Naive thymus-derived CD8-positive, alpha-beta T cell (primary cell): ENCODE measurements at regions not wholly inside any gene's neighbourhood (a gene's known extent, or its start where the extent isn't known, plus 50 kb on each side); places are given as distances from the start of the nearest gene placed in this dataset.

ENCODE experiments used
- ATAC-seq, 2 donors: fragments of 150-1000 bp; cut with Tn5 transposase in 1 of 2; sonication (Bioruptor Pico), chemical (Tn5 transposase) in 1 of 2; 1 replicate in 1 of 2; 2 replicates in 1 of 2; pipeline ENCODE4 v1.10.0; 2021; ENCODE audit warnings: mild to moderate bottlenecking in 2 of 2, moderate library complexity in 2 of 2
- POLR2A ChIA-PET: fragments of 350-600 bp; sonication (Branson Sonifier 250); formaldehyde crosslinking; loops from one replicate; lab custom pipeline; 2021; ENCODE audit warnings: antibody characterized with exemption; lab: Charles Lee
- DNase-seq, 10 donors: peaks; one replicate each; pipeline versions ENCODE4 v3.0.0 to v3.0.0-alpha.2; 2020 to 2022
- H3K27ac Mint-ChIP-seq, 10 donors: one replicate each; pipeline ENCODE4 v1.8.0; 2020 to 2022; ENCODE audit warnings: mild to moderate bottlenecking in 10 of 10, mixed read lengths in 10 of 10, moderate library complexity in 4 of 10, inconsistent platforms in 1 of 10
- H3K27me3 Mint-ChIP-seq, 5 donors: one replicate each; pipeline ENCODE4 v1.8.0; 2021 to 2022; ENCODE audit warnings: mixed read lengths in 5 of 5
- H3K36me3 Mint-ChIP-seq, 3 donors: one replicate each; pipeline ENCODE4 v1.8.0; 2020 to 2022; ENCODE audit warnings: mixed read lengths in 3 of 3, mild to moderate bottlenecking in 2 of 3, inconsistent platforms in 1 of 3
- H3K4me1 Mint-ChIP-seq, 4 donors: one replicate each; pipeline ENCODE4 v1.8.0; 2021 to 2022; ENCODE audit warnings: mixed read lengths in 4 of 4
- H3K4me3 Mint-ChIP-seq, 10 donors: one replicate each; pipeline ENCODE4 v1.8.0; 2020 to 2022; ENCODE audit warnings: mild to moderate bottlenecking in 10 of 10, mixed read lengths in 10 of 10, moderate library complexity in 6 of 10, inconsistent platforms in 1 of 10
- H3K9me3 Mint-ChIP-seq, 9 donors: one replicate each; pipeline ENCODE4 v1.8.0; 2020 to 2022; ENCODE audit warnings: mixed read lengths in 9 of 9, mild to moderate bottlenecking in 3 of 9, inconsistent platforms in 1 of 9, moderate library complexity in 1 of 9

DNA sequence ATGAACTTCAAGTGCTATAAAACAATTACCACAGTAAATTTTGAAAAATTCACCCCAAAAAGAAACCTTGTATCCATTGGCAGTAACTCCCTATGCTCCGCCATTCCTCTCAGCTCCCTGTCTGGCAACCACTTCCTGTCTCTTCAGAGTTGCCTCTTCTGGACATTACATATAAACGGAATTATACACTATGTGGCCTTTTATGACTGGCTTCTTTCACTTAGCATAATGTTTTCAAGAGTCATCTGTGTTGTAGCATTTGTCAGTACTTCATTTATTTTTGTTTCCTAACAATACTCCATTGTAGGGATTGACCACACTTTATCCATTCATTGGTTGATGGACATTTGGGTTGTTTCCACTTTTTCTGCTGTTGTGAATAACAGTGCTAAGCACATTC is 50.1 kb downstream of the CEP43 start:
- DNase-seq: no peak
- Mint-ChIP-seq H3K4me3 (peak overlapping the region in 1 of 10 donors; percentile 18), H3K36me3 (peaks cover 0 to 14% (median 6%) of the 10 kb centered on the region in 3 donors), H3K4me1 (peaks cover 5 to 38% (median 22%) of the 10 kb centered on the region in 4 donors), H3K27me3 (no peaks in the 10 kb centered on the region), H3K9me3 (no peaks in the 10 kb centered on the region), H3K27ac (no peak overlapping the region)
- POLR2A ChIA-PET: no interaction called here
- no peak for ATAC-seq

DNA sequence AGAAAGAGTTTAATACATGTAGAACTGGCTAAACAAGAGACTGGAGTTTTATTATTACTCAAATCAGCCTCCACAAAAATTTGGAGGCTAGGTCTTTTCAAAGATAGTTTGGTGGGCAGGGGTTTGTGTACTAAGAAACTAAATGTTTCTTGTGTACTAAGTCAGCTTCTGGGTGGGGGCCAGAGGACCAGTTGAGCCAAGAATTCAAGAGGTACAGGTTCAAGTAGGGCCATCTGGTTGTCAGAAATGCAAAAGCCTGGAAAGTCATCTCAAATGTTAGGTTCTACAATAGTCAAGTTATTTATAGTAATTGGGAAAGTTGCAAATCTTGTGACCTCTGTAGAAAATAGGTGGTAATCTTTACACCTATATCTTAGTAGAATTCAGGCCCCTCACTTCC is 51.7 kb downstream of the CEP43 start:
- Mint-ChIP-seq H3K27me3 (no peaks in the 10 kb centered on the region), H3K9me3 (no peaks in the 10 kb centered on the region)
- ATAC-seq: no peak

GRCh38 chr6:167053895-167054530 is 54.8 kb downstream of the CEP43 start:
- DNase-seq (no peak), ATAC-seq (no peak)
- POLR2A ChIA-PET: no interaction called here
- Mint-ChIP-seq H3K27ac (no peak overlapping the region), H3K27me3 (peaks cover 0 to 1% (median 0%) of the 10 kb centered on the region in 5 donors), H3K4me3 (no peak overlapping the region), H3K36me3 (peaks cover 0 to 16% (median 3%) of the 10 kb centered on the region in 3 donors), H3K9me3 (no peaks in the 10 kb centered on the region), H3K4me1 (peaks cover 7 to 33% (median 19%) of the 10 kb centered on the region in 4 donors)

More for the DNA sequence above, 51.7 kb downstream of the CEP43 start:
- no peak for DNase-seq
- peaks cover 9 to 49% (median 29%) of the 10 kb centered on the region in 4 donors for H3K4me1 Mint-ChIP-seq
- no peak overlapping the region for H3K4me3 Mint-ChIP-seq
- H3K27ac Mint-ChIP-seq: no peak overlapping the region
- H3K36me3 Mint-ChIP-seq: peaks cover 0 to 14% (median 3%) of the 10 kb centered on the region in 3 donors
- POLR2A ChIA-PET: no interaction called here

- H3K4me1 Mint-ChIP-seq: peaks cover 7 to 31% (median 19%) of the 10 kb centered on the region in 4 donors
- H3K27me3 Mint-ChIP-seq: peaks cover 0 to 1% (median 0%) of the 10 kb centered on the region in 5 donors
- no peak for ATAC-seq
- peak overlapping the region in 2 of 10 donors; percentile 38 to 64 for H3K27ac Mint-ChIP-seq
- DNase-seq: no peak
- peaks cover 0 to 9% (median 2%) of the 10 kb centered on the region in 3 donors for H3K36me3 Mint-ChIP-seq
- POLR2A ChIA-PET: no interaction called here
- H3K4me3 Mint-ChIP-seq: no peak overlapping the region
- no peaks in the 10 kb centered on the region for H3K9me3 Mint-ChIP-seq
Measured at GRCh38 chr6:167054987-167055386, 55.8 kb downstream of the CEP43 start.

GRCh38 chr6:167056370-167056769 is 57.2 kb downstream of the CEP43 start:
- DNase-seq: peak in 3 of 10 donors; percentile 4 to 44 (median 43)
- peaks cover 0 to 3% (median 0%) of the 10 kb centered on the region in 5 donors for H3K27me3 Mint-ChIP-seq
- POLR2A ChIA-PET: interaction anchor here (1.2 kb wide), 1 partner anchor 13 kb away, joined by 3 read pairs; no protein-coding TSS in a partner anchor
- peak overlapping the region in 2 of 10 donors; percentile 51 to 61 for H3K27ac Mint-ChIP-seq
- H3K4me1 Mint-ChIP-seq: peaks cover 7 to 28% (median 19%) of the 10 kb centered on the region in 4 donors
- no peaks in the 10 kb centered on the region for H3K9me3 Mint-ChIP-seq
- peaks cover 0 to 4% (median 2%) of the 10 kb centered on the region in 3 donors for H3K36me3 Mint-ChIP-seq
- peak overlapping the region in 3 of 10 donors; percentile 7 to 47 (median 24) for H3K4me3 Mint-ChIP-seq
- ATAC-seq: peak; percentile 68 to 72

DNA sequence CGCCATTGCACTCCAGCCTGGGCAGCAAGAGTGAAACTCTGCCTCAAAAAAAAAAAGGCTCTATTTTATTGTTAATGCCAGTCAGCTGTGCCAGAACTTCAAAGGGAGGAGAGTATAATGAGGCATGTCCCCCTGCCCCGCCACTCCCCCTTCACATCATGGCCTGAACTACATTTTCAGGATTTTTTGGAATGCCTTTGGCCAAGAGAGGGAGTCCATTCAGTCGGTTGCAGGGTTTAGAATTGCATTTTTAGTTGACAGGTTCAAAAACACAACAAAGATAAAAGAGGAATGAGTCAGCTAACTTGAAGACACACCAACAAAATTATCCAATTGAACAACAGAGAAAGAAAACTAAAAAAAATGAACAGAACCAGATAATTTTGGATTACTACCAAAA is 59.1 kb downstream of the CEP43 start:
- peaks cover 0 to 9% (median 0%) of the 10 kb centered on the region in 9 donors for H3K9me3 Mint-ChIP-seq
- H3K36me3 Mint-ChIP-seq: peaks cover 0 to 2% (median 0%) of the 10 kb centered on the region in 3 donors
- POLR2A ChIA-PET: no interaction called here
- no peak for DNase-seq
- no peak overlapping the region for H3K4me3 Mint-ChIP-seq
- no peak overlapping the region for H3K27ac Mint-ChIP-seq
- H3K27me3 Mint-ChIP-seq: peaks cover 0 to 3% (median 0%) of the 10 kb centered on the region in 5 donors
- H3K4me1 Mint-ChIP-seq: peaks cover 7 to 28% (median 19%) of the 10 kb centered on the region in 4 donors
- no peak for ATAC-seq
